ENCODE measurements at regions not wholly inside any gene's neighbourhood (a gene's known extent, or its start where the extent isn't known, plus 50 kb on each side); places are given as distances from the start of the nearest gene placed in this dataset.

GRCh38 chr2:59561281-59561680 lies 992.2 kb downstream of the BCL11A start:
- TF ChIP-seq PHF8 (IDR thresholded peaks at IDR 0.05; ENCODE audit: borderline replicate concordance, low read depth) (no peak), ZSCAN20 (CRISPR knock-in tag; IDR thresholded peaks at IDR 0.05) (no peak), MAZ (IDR thresholded peaks at IDR 0.05; ENCODE audit: borderline replicate concordance, low read depth, low read length) (no peak), CTCF (IDR thresholded peaks at IDR 0.05) (no peak), CEBPB (IDR thresholded peaks at IDR 0.05) (no peak), EP300 (IDR thresholded peaks at IDR 0.05) (no peak), NR3C1 (IDR thresholded peaks at IDR 0.05) (no peak), POLR2A (IDR thresholded peaks at IDR 0.05; ENCODE audit: low read length) (no peak), SREBF2 (IDR thresholded peaks at IDR 0.05) (no peak)

All from A549 (cell line).